CD4-positive, alpha-beta T cell (primary cell): ENCODE measurements at regions not wholly inside any gene's neighbourhood (a gene's known extent, or its start where the extent isn't known, plus 50 kb on each side); places are given as distances from the start of the nearest gene placed in this dataset.

Experiments
- ATAC-seq: fragments of 200-7000 bp; cut with Tn5 transposase; one replicate; pipeline ENCODE4 v1.10.0; 2022; ENCODE audit warnings: mild to moderate bottlenecking; ENCODE audit not compliant: poor library complexity
- CTCF ChIA-PET: fragments of 350-600 bp; sonication (Branson Sonifier 250); formaldehyde crosslinking; loops from one replicate; lab custom pipeline; 2021; ENCODE audit warnings: antibody characterized with exemption, inconsistent platforms; lab: Charles Lee
- POLR2A ChIA-PET: fragments of 350-600 bp; sonication (Branson Sonifier 250); formaldehyde crosslinking; loops from one replicate; lab custom pipeline; 2021; ENCODE audit warnings: antibody characterized with exemption, inconsistent platforms; lab: Charles Lee
- DNase-seq, 14 experiments: peaks; one replicate each; pipeline ENCODE4 v3.0.0-alpha.2; 2013 to 2020; ENCODE audit warnings: mixed read lengths in 2 of 14
- H3K27ac ChIP-seq, 2 donors: one replicate each; pipeline versions ENCODE4 v1.5.1 to v1.7.0; 2013; ENCODE audit warnings: low read length in 2 of 2, low read depth in 1 of 2, mild to moderate bottlenecking in 1 of 2
- H3K27me3 ChIP-seq, 2 experiments: 1 replicate in 1 of 2; 2 replicates in 1 of 2; pipeline versions ENCODE4 v1.6.1 to v1.7.0; 2013; ENCODE audit warnings: low read length in 2 of 2, control low read depth in 1 of 2, mild to moderate bottlenecking in 1 of 2, moderate library complexity in 1 of 2; ENCODE audit not compliant: insufficient read depth in 2 of 2, control insufficient read depth in 1 of 2
- H3K36me3 ChIP-seq: one replicate; pipeline ENCODE4 v1.6.1; 2013; ENCODE audit warnings: low read length, control low read depth; ENCODE audit not compliant: insufficient read depth
- H3K4me1 ChIP-seq: one replicate; pipeline ENCODE4 v1.6.1; 2013; ENCODE audit warnings: low read length, control low read depth; ENCODE audit not compliant: insufficient read depth
- H3K4me3 ChIP-seq: one replicate; pipeline ENCODE4 v1.5.1; 2013; ENCODE audit warnings: mild to moderate bottlenecking, low read length, moderate library complexity
- H3K9me3 ChIP-seq, 2 experiments: 1 replicate in 1 of 2; 2 replicates in 1 of 2; pipeline versions ENCODE4 v1.6.1 to v1.7.0; 2013; ENCODE audit warnings: low read length in 2 of 2, mild to moderate bottlenecking in 2 of 2, control low read depth in 1 of 2, moderate library complexity in 1 of 2; ENCODE audit not compliant: control insufficient read depth in 1 of 2, insufficient read depth in 1 of 2
- H3K27ac Mint-ChIP-seq: one replicate; pipeline ENCODE4 v1.8.0; 2020; ENCODE audit warnings: mixed read lengths
- H3K27me3 Mint-ChIP-seq: one replicate; pipeline ENCODE4 v1.8.0; 2021; ENCODE audit warnings: mixed read lengths
- H3K36me3 Mint-ChIP-seq: one replicate; pipeline ENCODE4 v1.8.0; 2021; ENCODE audit warnings: low read depth, mixed read lengths
- H3K4me1 Mint-ChIP-seq: one replicate; pipeline ENCODE4 v1.8.0; 2021; ENCODE audit warnings: low read depth, mixed read lengths
- H3K4me3 Mint-ChIP-seq: one replicate; pipeline ENCODE4 v1.8.0; 2020; ENCODE audit warnings: mild to moderate bottlenecking, mixed read lengths
- H3K9me3 Mint-ChIP-seq: one replicate; pipeline ENCODE4 v1.8.0; 2020; ENCODE audit warnings: mixed read lengths
- CTCF ChIP-seq: fragments of 200-600 bp; IDR thresholded peaks from one replicate; pipeline ENCODE4 v1.8.0; 2022; ENCODE audit warnings: antibody characterized with exemption, mild to moderate bottlenecking
- intact Hi-C, 2 experiments: fragments of 100-400 bp; cut with DNase I in 1 of 2; cut with micrococcal nuclease in 1 of 2; formaldehyde crosslinking; loops; one replicate each; pipeline versions ENCODE4 v1.15.1 to v1.9.0; 2023 to 2025; cut with DNase I, micrococcal nuclease

- Histone ChIP-seq H3K4me1 (peaks cover 5% of the 10 kb centered on the region), H3K4me3 (no peak overlapping the region), H3K27ac (no peak overlapping the region), H3K9me3 (no peaks in the 10 kb centered on the region), H3K36me3 (no peaks in the 10 kb centered on the region), H3K27me3 (peaks cover 15 to 32% of the 10 kb centered on the region in 2 experiments)
- ATAC-seq (no peak), DNase-seq (no peak)
- Mint-ChIP-seq H3K36me3 (no peaks in the 10 kb centered on the region), H3K9me3 (no peaks in the 10 kb centered on the region), H3K27ac (no peak overlapping the region), H3K4me1 (no peaks in the 10 kb centered on the region), H3K4me3 (no peak overlapping the region), H3K27me3 (peaks cover 44% of the 10 kb centered on the region)
- ChIA-PET POLR2A (no interaction called here), CTCF (no interaction called here)
- intact Hi-C loops: no loop called here
- no peak for TF ChIP-seq CTCF
These were observed 324.5 kb downstream of the HNRNPD start for GRCh38 chr4:82049294-82049693.

GRCh38 chr4:82047731-82048130 is 326.1 kb downstream of the HNRNPD start:
- H3K27ac Mint-ChIP-seq: no peak overlapping the region
- peaks cover 54% of the 10 kb centered on the region for H3K27me3 Mint-ChIP-seq
- H3K4me1 ChIP-seq: peaks cover 10% of the 10 kb centered on the region
- H3K27ac ChIP-seq: no peak overlapping the region
- no peak for TF ChIP-seq CTCF
- intact Hi-C loops: no loop called here
- ChIA-PET CTCF (no interaction called here), POLR2A (no interaction called here)
- peaks cover 26 to 41% of the 10 kb centered on the region in 2 experiments for H3K27me3 ChIP-seq
- peaks cover 6% of the 10 kb centered on the region for H3K4me1 Mint-ChIP-seq
- no peak overlapping the region for H3K4me3 Mint-ChIP-seq
- no peak for DNase-seq
- H3K4me3 ChIP-seq: no peak overlapping the region
- H3K9me3 ChIP-seq: peaks cover 0 to 4% of the 10 kb centered on the region in 2 experiments
- no peaks in the 10 kb centered on the region for H3K36me3 ChIP-seq
- H3K36me3 Mint-ChIP-seq: no peaks in the 10 kb centered on the region
- ATAC-seq: no peak
- H3K9me3 Mint-ChIP-seq: no peaks in the 10 kb centered on the region

GRCh38 chr4:82046796-82047195 is 327.0 kb downstream of the HNRNPD start:
- Mint-ChIP-seq H3K4me3 (no peak overlapping the region), H3K27me3 (peaks cover 64% of the 10 kb centered on the region), H3K4me1 (peaks cover 6% of the 10 kb centered on the region), H3K36me3 (no peaks in the 10 kb centered on the region), H3K27ac (no peak overlapping the region), H3K9me3 (no peaks in the 10 kb centered on the region)
- Histone ChIP-seq H3K27ac (no peak overlapping the region), H3K9me3 (peaks cover 0 to 4% of the 10 kb centered on the region in 2 experiments), H3K4me1 (peaks cover 10% of the 10 kb centered on the region), H3K36me3 (no peaks in the 10 kb centered on the region), H3K4me3 (no peak overlapping the region), H3K27me3 (peaks cover 35 to 50% of the 10 kb centered on the region in 2 experiments)
- TF ChIP-seq CTCF: no peak
- intact Hi-C loops: no loop called here
- DNase-seq: no peak
- ATAC-seq: no peak
- ChIA-PET POLR2A (no interaction called here), CTCF (no interaction called here)
